CD4-positive, alpha-beta T cell (primary cell): ENCODE measurements at regions not wholly inside any gene's neighbourhood (a gene's known extent, or its start where the extent isn't known, plus 50 kb on each side); places are given as distances from the start of the nearest gene placed in this dataset.

Experiments used
- ATAC-seq: fragments of 200-7000 bp; cut with Tn5 transposase; one replicate; pipeline ENCODE4 v1.10.0; 2022; ENCODE audit warnings: mild to moderate bottlenecking; ENCODE audit not compliant: poor library complexity
- CTCF ChIA-PET: fragments of 350-600 bp; sonication (Branson Sonifier 250); formaldehyde crosslinking; loops from one replicate; lab custom pipeline; 2021; ENCODE audit warnings: antibody characterized with exemption, inconsistent platforms; lab: Charles Lee
- POLR2A ChIA-PET: fragments of 350-600 bp; sonication (Branson Sonifier 250); formaldehyde crosslinking; loops from one replicate; lab custom pipeline; 2021; ENCODE audit warnings: antibody characterized with exemption, inconsistent platforms; lab: Charles Lee
- DNase-seq, 14 experiments: peaks; one replicate each; pipeline ENCODE4 v3.0.0-alpha.2; 2013 to 2020; ENCODE audit warnings: mixed read lengths in 2 of 14
- H3K27ac ChIP-seq, 2 donors: one replicate each; pipeline versions ENCODE4 v1.5.1 to v1.7.0; 2013; ENCODE audit warnings: low read length in 2 of 2, low read depth in 1 of 2, mild to moderate bottlenecking in 1 of 2
- H3K27me3 ChIP-seq, 2 experiments: 1 replicate in 1 of 2; 2 replicates in 1 of 2; pipeline versions ENCODE4 v1.6.1 to v1.7.0; 2013; ENCODE audit warnings: low read length in 2 of 2, control low read depth in 1 of 2, mild to moderate bottlenecking in 1 of 2, moderate library complexity in 1 of 2; ENCODE audit not compliant: insufficient read depth in 2 of 2, control insufficient read depth in 1 of 2
- H3K36me3 ChIP-seq: one replicate; pipeline ENCODE4 v1.6.1; 2013; ENCODE audit warnings: low read length, control low read depth; ENCODE audit not compliant: insufficient read depth
- H3K4me1 ChIP-seq: one replicate; pipeline ENCODE4 v1.6.1; 2013; ENCODE audit warnings: low read length, control low read depth; ENCODE audit not compliant: insufficient read depth
- H3K4me3 ChIP-seq: one replicate; pipeline ENCODE4 v1.5.1; 2013; ENCODE audit warnings: mild to moderate bottlenecking, low read length, moderate library complexity
- H3K9me3 ChIP-seq, 2 experiments: 1 replicate in 1 of 2; 2 replicates in 1 of 2; pipeline versions ENCODE4 v1.6.1 to v1.7.0; 2013; ENCODE audit warnings: low read length in 2 of 2, mild to moderate bottlenecking in 2 of 2, control low read depth in 1 of 2, moderate library complexity in 1 of 2; ENCODE audit not compliant: control insufficient read depth in 1 of 2, insufficient read depth in 1 of 2
- H3K27ac Mint-ChIP-seq: one replicate; pipeline ENCODE4 v1.8.0; 2020; ENCODE audit warnings: mixed read lengths
- H3K27me3 Mint-ChIP-seq: one replicate; pipeline ENCODE4 v1.8.0; 2021; ENCODE audit warnings: mixed read lengths
- H3K36me3 Mint-ChIP-seq: one replicate; pipeline ENCODE4 v1.8.0; 2021; ENCODE audit warnings: low read depth, mixed read lengths
- H3K4me1 Mint-ChIP-seq: one replicate; pipeline ENCODE4 v1.8.0; 2021; ENCODE audit warnings: low read depth, mixed read lengths
- H3K4me3 Mint-ChIP-seq: one replicate; pipeline ENCODE4 v1.8.0; 2020; ENCODE audit warnings: mild to moderate bottlenecking, mixed read lengths
- H3K9me3 Mint-ChIP-seq: one replicate; pipeline ENCODE4 v1.8.0; 2020; ENCODE audit warnings: mixed read lengths
- CTCF ChIP-seq: fragments of 200-600 bp; IDR thresholded peaks from one replicate; pipeline ENCODE4 v1.8.0; 2022; ENCODE audit warnings: antibody characterized with exemption, mild to moderate bottlenecking
- intact Hi-C, 2 experiments: fragments of 100-400 bp; cut with DNase I in 1 of 2; cut with micrococcal nuclease in 1 of 2; formaldehyde crosslinking; loops; one replicate each; pipeline versions ENCODE4 v1.15.1 to v1.9.0; 2023 to 2025; cut with DNase I, micrococcal nuclease

DNA sequence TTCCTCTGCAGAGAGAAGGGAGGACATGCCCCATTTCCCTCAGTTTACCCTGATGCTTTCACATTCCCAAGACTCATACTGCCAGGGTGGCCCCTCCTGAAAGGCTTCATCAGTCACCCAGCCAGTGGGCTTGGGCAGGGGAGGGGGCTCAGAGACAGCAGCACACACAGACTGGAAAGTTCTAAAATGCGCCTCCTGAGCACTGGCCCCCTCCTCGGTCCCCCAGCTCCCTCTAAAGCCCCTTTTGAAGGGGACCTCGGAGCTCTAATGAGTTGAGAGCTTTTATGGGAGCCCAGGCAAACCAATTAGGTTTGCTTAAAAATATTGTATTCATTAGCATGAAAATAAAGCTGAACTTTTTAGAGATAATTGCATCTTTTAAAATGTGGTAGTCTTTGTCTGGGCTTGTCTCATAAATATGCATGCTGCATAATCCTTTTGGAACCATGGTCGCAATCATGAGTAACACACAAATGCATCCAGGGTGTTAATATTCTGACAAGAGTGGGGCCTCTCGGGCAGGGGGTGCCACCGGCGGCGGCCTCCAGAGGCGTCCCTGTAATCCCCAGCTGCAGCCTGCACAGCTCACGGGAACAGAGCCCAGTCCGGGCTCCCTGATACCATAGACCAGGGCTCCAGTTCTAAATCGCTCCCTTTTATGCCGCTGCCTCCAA lies 78.5 kb downstream of the RPLP1 start:
- intact Hi-C loops: no loop called here
- H3K27me3 ChIP-seq: no peaks in the 10 kb centered on the region
- no peaks in the 10 kb centered on the region for H3K4me1 ChIP-seq
- H3K27ac ChIP-seq: no peak overlapping the region
- H3K27ac Mint-ChIP-seq: no peak overlapping the region
- H3K4me3 ChIP-seq: no peak overlapping the region
- ChIA-PET CTCF (no interaction called here), POLR2A (no interaction called here)
- no peaks in the 10 kb centered on the region for H3K4me1 Mint-ChIP-seq
- no peaks in the 10 kb centered on the region for H3K9me3 Mint-ChIP-seq
- ATAC-seq: no peak
- no peaks in the 10 kb centered on the region for H3K36me3 ChIP-seq
- no peak for TF ChIP-seq CTCF
- DNase-seq: no peak
- H3K4me3 Mint-ChIP-seq: no peak overlapping the region
- H3K9me3 ChIP-seq: no peaks in the 10 kb centered on the region
- no peaks in the 10 kb centered on the region for H3K36me3 Mint-ChIP-seq
- H3K27me3 Mint-ChIP-seq: no peaks in the 10 kb centered on the region

GRCh38 chr15:69531665-69532027 lies 79.0 kb downstream of the RPLP1 start:
- POLR2A ChIA-PET: no interaction called here
- TF ChIP-seq CTCF: no peak

GRCh38 chr15:69532066-69532465 lies 79.4 kb downstream of the RPLP1 start:
- DNase-seq: no peak
- Mint-ChIP-seq H3K27me3 (no peaks in the 10 kb centered on the region), H3K4me3 (no peak overlapping the region), H3K9me3 (no peaks in the 10 kb centered on the region), H3K4me1 (no peaks in the 10 kb centered on the region), H3K27ac (no peak overlapping the region), H3K36me3 (no peaks in the 10 kb centered on the region)
- H3K4me3 ChIP-seq: no peak overlapping the region
- TF ChIP-seq CTCF: no peak
- no peaks in the 10 kb centered on the region for H3K4me1 ChIP-seq
- ChIA-PET CTCF (no interaction called here), POLR2A (no interaction called here)
- no peaks in the 10 kb centered on the region for H3K9me3 ChIP-seq
- intact Hi-C loops: no loop called here
- ATAC-seq: no peak
- no peak overlapping the region for H3K27ac ChIP-seq
- no peaks in the 10 kb centered on the region for H3K36me3 ChIP-seq
- no peaks in the 10 kb centered on the region for H3K27me3 ChIP-seq

More at GRCh38 chr15:69531665-69532027, 79.0 kb downstream of the RPLP1 start:
- intact Hi-C loops: no loop called here
- Histone ChIP-seq H3K27ac (no peak overlapping the region), H3K27me3 (no peaks in the 10 kb centered on the region), H3K4me1 (no peaks in the 10 kb centered on the region), H3K36me3 (no peaks in the 10 kb centered on the region), H3K9me3 (no peaks in the 10 kb centered on the region), H3K4me3 (no peak overlapping the region)
- no peak overlapping the region for H3K4me3 Mint-ChIP-seq
- H3K4me1 Mint-ChIP-seq: no peaks in the 10 kb centered on the region
- H3K27me3 Mint-ChIP-seq: no peaks in the 10 kb centered on the region
- no peaks in the 10 kb centered on the region for H3K36me3 Mint-ChIP-seq
- CTCF ChIA-PET: no interaction called here
- no peak for DNase-seq
- H3K27ac Mint-ChIP-seq: no peak overlapping the region
- no peaks in the 10 kb centered on the region for H3K9me3 Mint-ChIP-seq
- no peak for ATAC-seq
